Activated T-cell treated with anti-CD3 and anti-CD28 coated beads for 48 hours (primary cell): ENCODE measurements at regions not wholly inside any gene's neighbourhood (a gene's known extent, or its start where the extent isn't known, plus 50 kb on each side); places are given as distances from the start of the nearest gene placed in this dataset.

Experiments used
- DNase-seq: peaks from one replicate; pipeline ENCODE4 v3.0.0-alpha.2; 2020; ENCODE audit warnings: low read depth

- no peak for DNase-seq
Observed at GRCh38 chr4:177696438-177696966, 254.3 kb upstream of the AGA start.

- no peak for DNase-seq
Observed at GRCh38 chr4:177699365-177700213, 257.4 kb upstream of the AGA start.

GRCh38 chr4:177706916-177707315, 264.7 kb upstream of the AGA start:
- no peak for DNase-seq

- DNase-seq, result no peak
Observed at GRCh38 chr4:177713454-177713853, 271.2 kb upstream of the AGA start.

- no peak for DNase-seq
Observed at GRCh38 chr4:177717407-177717806, 275.2 kb upstream of the AGA start.

- no peak for DNase-seq
Observed at GRCh38 chr4:177718514-177718913, 276.3 kb upstream of the AGA start.

GRCh38 chr4:177726111-177726510, 283.9 kb upstream of the AGA start:
- DNase-seq, result no peak

GRCh38 chr4:177728361-177729152, 286.3 kb upstream of the AGA start:
- DNase-seq, result no peak

- DNase-seq, result no peak
Observed at GRCh38 chr4:177729681-177730080, 287.4 kb upstream of the AGA start.

GRCh38 chr4:177737387-177737940, 295.2 kb upstream of the AGA start:
- DNase-seq, result no peak

- no peak for DNase-seq
Observed at GRCh38 chr4:177740563-177740962, 298.3 kb upstream of the AGA start.

- DNase-seq, result no peak
Observed at GRCh38 chr4:177759729-177760128, 317.5 kb upstream of the AGA start.

- DNase-seq, result no peak
Observed at GRCh38 chr4:177761692-177762091, 319.5 kb upstream of the AGA start.

- DNase-seq, result no peak
Observed at GRCh38 chr4:177769155-177769554, 326.9 kb upstream of the AGA start.

- no peak for DNase-seq
Observed at GRCh38 chr4:177770776-177771175, 328.5 kb upstream of the AGA start.

- DNase-seq, result no peak
Observed at GRCh38 chr4:177771645-177772044, 329.4 kb upstream of the AGA start.

GRCh38 chr4:177778623-177779022, 336.4 kb upstream of the AGA start:
- no peak for DNase-seq

- no peak for DNase-seq
Observed at GRCh38 chr4:177785000-177785399, 342.8 kb upstream of the AGA start.

- DNase-seq, result no peak
Observed at GRCh38 chr4:177789610-177790009, 347.4 kb upstream of the AGA start.

- no peak for DNase-seq
Observed at GRCh38 chr4:177791188-177791587, 349.0 kb upstream of the AGA start.

- no peak for DNase-seq
Observed at GRCh38 chr4:177796841-177797240, 354.6 kb upstream of the AGA start.

GRCh38 chr4:177798161-177798560, 355.9 kb upstream of the AGA start:
- DNase-seq, result no peak

GRCh38 chr4:177802162-177802561, 359.9 kb upstream of the AGA start:
- no peak for DNase-seq
